HG02870 (cell line): ENCODE measurements at regions not wholly inside any gene's neighbourhood (a gene's known extent, or its start where the extent isn't known, plus 50 kb on each side); places are given as distances from the start of the nearest gene placed in this dataset.
"Not testable (repeated sequence)": the region's sequence is repeated elsewhere in the genome, so short reads cannot be mapped to it uniquely, and the experiment has no call there.

Experiments
- ATAC-seq: cut with Tn5 transposase; IDR thresholded peaks from one replicate; pipeline ENCODE4 v1.9.1; 2021; ENCODE audit warnings: mild to moderate bottlenecking, moderate library complexity; ENCODE audit not compliant: unreplicated experiment

GRCh38 chr3:83251490-83251889 lies 1490.0 kb upstream of the GBE1 start:
- no peak for ATAC-seq

GRCh38 chr3:83250613-83251012 lies 1489.2 kb upstream of the GBE1 start:
- no peak for ATAC-seq

- no peak for ATAC-seq
Measured at GRCh38 chr3:83248454-83248853, 1487.0 kb upstream of the GBE1 start.

- ATAC-seq: no peak
Measured at GRCh38 chr3:83235180-83235814, 1473.9 kb upstream of the GBE1 start.

- no peak for ATAC-seq
Measured at GRCh38 chr3:83233715-83234114, 1472.3 kb upstream of the GBE1 start.

- no peak for ATAC-seq
Measured at GRCh38 chr3:83230841-83231240, 1469.4 kb upstream of the GBE1 start.

- ATAC-seq: no peak
Measured at GRCh38 chr3:83230376-83230775, 1468.9 kb upstream of the GBE1 start.

GRCh38 chr3:83226751-83227150 lies 1465.3 kb upstream of the GBE1 start:
- no peak for ATAC-seq

- no peak for ATAC-seq
Measured at GRCh38 chr3:83224101-83224868, 1462.8 kb upstream of the GBE1 start.

- no peak for ATAC-seq
Measured at GRCh38 chr3:83218383-83219200, 1457.1 kb upstream of the GBE1 start.

GRCh38 chr3:83217595-83218118 lies 1456.2 kb upstream of the GBE1 start:
- not testable (repeated sequence) for ATAC-seq

- no peak for ATAC-seq
Measured at GRCh38 chr3:83216919-83217594, 1455.6 kb upstream of the GBE1 start.

GRCh38 chr3:83195243-83195642 lies 1433.8 kb upstream of the GBE1 start:
- ATAC-seq: no peak

- ATAC-seq: no peak
Measured at GRCh38 chr3:83193526-83193925, 1432.1 kb upstream of the GBE1 start.

GRCh38 chr3:83189634-83190033 lies 1428.2 kb upstream of the GBE1 start:
- ATAC-seq: no peak

- ATAC-seq: no peak
Measured at GRCh38 chr3:83169473-83169872, 1408.0 kb upstream of the GBE1 start.

- no peak for ATAC-seq
Measured at GRCh38 chr3:83150896-83151295, 1389.5 kb upstream of the GBE1 start.

GRCh38 chr3:83140983-83141382 lies 1379.5 kb upstream of the GBE1 start:
- ATAC-seq: no peak

- ATAC-seq: no peak
Measured at GRCh38 chr3:83131236-83131635, 1369.8 kb upstream of the GBE1 start.

GRCh38 chr3:83122774-83123350 lies 1361.4 kb upstream of the GBE1 start:
- no peak for ATAC-seq

GRCh38 chr3:83093222-83093572 lies 1331.8 kb upstream of the GBE1 start:
- ATAC-seq: no peak
